Breast epithelium (tissue), 3 donors: ENCODE measurements at regions not wholly inside any gene's neighbourhood (a gene's known extent, or its start where the extent isn't known, plus 50 kb on each side); places are given as distances from the start of the nearest gene placed in this dataset.

Experiments
- POLR2A ChIP-seq: fragments of 450-650 bp; IDR thresholded peaks from one replicate; pipeline ENCODE4 v1.6.1; 2016; ENCODE audit warnings: antibody characterized with exemption, mild to moderate bottlenecking, moderate library complexity
- POLR2AphosphoS5 ChIP-seq, 3 donors: sonication (generic); formaldehyde crosslinking; IDR thresholded peaks; one replicate each; pipeline ENCODE4 v1.6.1; 2017; ENCODE audit warnings: antibody characterized with exemption in 3 of 3
- TF ChIP-seq, protein P1 (sequence below), 3 donors: fragments of 450-650 bp; IDR thresholded peaks; one replicate each; pipeline ENCODE4 v1.5.1; 2016 to 2017; ENCODE audit warnings: antibody characterized with exemption in 3 of 3, mild to moderate bottlenecking in 3 of 3, moderate library complexity in 3 of 3

DNA sequence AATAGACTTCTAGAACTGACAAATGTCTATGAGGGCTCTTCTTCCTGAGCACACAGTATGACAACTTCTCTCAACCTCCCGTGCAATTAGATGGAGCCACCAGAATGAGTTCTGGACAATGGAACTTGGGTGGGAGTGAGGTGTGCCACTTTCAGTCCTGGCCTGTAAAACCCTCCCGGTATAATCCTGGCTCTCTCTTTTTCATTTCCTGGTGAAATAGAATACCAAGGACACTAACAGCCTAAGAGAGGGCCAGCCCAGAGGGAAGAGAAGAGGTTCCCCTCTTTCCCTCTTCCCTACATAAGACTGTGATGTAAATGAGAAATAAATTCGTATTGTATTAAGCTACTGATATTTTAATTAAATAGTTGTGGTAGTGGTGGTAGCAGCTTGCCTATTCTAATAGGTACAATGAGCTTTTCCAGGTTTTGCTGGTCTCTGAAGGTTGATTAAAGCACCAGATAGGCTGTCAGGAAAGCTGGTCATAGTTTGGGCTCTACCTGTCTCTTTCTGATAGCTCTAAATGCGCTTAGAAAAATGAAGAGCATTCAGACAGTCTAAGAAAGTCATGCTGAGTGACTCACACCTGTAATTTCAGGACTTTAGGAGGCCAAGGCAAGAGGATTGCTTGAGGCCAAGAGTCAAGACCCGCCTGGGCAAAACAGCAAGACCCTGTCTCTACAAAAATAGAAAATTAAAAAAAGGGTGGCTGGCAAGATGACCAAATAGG lies 108.6 kb upstream of the ZNF644 start:
- TF ChIP-seq, protein P1, sequence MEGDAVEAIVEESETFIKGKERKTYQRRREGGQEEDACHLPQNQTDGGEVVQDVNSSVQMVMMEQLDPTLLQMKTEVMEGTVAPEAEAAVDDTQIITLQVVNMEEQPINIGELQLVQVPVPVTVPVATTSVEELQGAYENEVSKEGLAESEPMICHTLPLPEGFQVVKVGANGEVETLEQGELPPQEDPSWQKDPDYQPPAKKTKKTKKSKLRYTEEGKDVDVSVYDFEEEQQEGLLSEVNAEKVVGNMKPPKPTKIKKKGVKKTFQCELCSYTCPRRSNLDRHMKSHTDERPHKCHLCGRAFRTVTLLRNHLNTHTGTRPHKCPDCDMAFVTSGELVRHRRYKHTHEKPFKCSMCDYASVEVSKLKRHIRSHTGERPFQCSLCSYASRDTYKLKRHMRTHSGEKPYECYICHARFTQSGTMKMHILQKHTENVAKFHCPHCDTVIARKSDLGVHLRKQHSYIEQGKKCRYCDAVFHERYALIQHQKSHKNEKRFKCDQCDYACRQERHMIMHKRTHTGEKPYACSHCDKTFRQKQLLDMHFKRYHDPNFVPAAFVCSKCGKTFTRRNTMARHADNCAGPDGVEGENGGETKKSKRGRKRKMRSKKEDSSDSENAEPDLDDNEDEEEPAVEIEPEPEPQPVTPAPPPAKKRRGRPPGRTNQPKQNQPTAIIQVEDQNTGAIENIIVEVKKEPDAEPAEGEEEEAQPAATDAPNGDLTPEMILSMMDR (IDR thresholded peaks at IDR 0.05) = no peak
- TF ChIP-seq POLR2A = no peak
- TF ChIP-seq POLR2AphosphoS5 (IDR thresholded peaks at IDR 0.05) = no peak
